GM18519 (cell line): ENCODE measurements at regions not wholly inside any gene's neighbourhood (a gene's known extent, or its start where the extent isn't known, plus 50 kb on each side); places are given as distances from the start of the nearest gene placed in this dataset.

Source experiments
- ATAC-seq: cut with Tn5 transposase; IDR thresholded peaks from one replicate; pipeline ENCODE4 v1.9.1; 2021; ENCODE audit warnings: mild to moderate bottlenecking, moderate library complexity; ENCODE audit not compliant: unreplicated experiment, low FRiP score

GRCh38 chr14:36083317-36083716, 93.2 kb downstream of the PTCSC3 start:
- ATAC-seq = no peak

- no peak for ATAC-seq
Observed at GRCh38 chr14:36078080-36078479, 98.4 kb downstream of the PTCSC3 start.

GRCh38 chr14:36076197-36076596, 100.3 kb downstream of the PTCSC3 start:
- no peak for ATAC-seq

GRCh38 chr14:36075203-36075602, 101.3 kb downstream of the PTCSC3 start:
- no peak for ATAC-seq

- no peak for ATAC-seq
Observed at GRCh38 chr14:36070720-36071043, 105.8 kb downstream of the PTCSC3 start.

- ATAC-seq = no peak
Observed at GRCh38 chr14:36070031-36070719, 106.3 kb downstream of the PTCSC3 start.

- ATAC-seq = no peak
Observed at GRCh38 chr14:36069535-36069900, 107.0 kb downstream of the PTCSC3 start.

- ATAC-seq = no peak
Observed at GRCh38 chr14:36068777-36069534, 107.6 kb downstream of the PTCSC3 start.

- ATAC-seq = no peak
Observed at GRCh38 chr14:36067428-36068187, 108.9 kb downstream of the PTCSC3 start.

GRCh38 chr14:36066636-36067035, 109.9 kb downstream of the PTCSC3 start:
- no peak for ATAC-seq

GRCh38 chr14:36065831-36066230, 110.7 kb downstream of the PTCSC3 start:
- no peak for ATAC-seq

- no peak for ATAC-seq
Observed at GRCh38 chr14:36059531-36059930, 117.0 kb downstream of the PTCSC3 start.

GRCh38 chr14:36057452-36058116, 118.9 kb downstream of the PTCSC3 start:
- ATAC-seq = no peak

GRCh38 chr14:36056845-36057244, 119.7 kb downstream of the PTCSC3 start:
- ATAC-seq = no peak

- no peak for ATAC-seq
Observed at GRCh38 chr14:36055681-36056225, 120.8 kb downstream of the PTCSC3 start.

GRCh38 chr14:36055052-36055378, 121.5 kb downstream of the PTCSC3 start:
- no peak for ATAC-seq

GRCh38 chr14:36054353-36055051, 122.0 kb downstream of the PTCSC3 start:
- no peak for ATAC-seq

- ATAC-seq = no peak
Observed at GRCh38 chr14:36052681-36053080, 123.8 kb downstream of the PTCSC3 start.

- ATAC-seq = no peak
Observed at GRCh38 chr14:36052063-36052462, 124.5 kb downstream of the PTCSC3 start.

GRCh38 chr14:36048667-36049066, 127.9 kb downstream of the PTCSC3 start:
- no peak for ATAC-seq
